ENCODE measurements at regions not wholly inside any gene's neighbourhood (a gene's known extent, or its start where the extent isn't known, plus 50 kb on each side); places are given as distances from the start of the nearest gene placed in this dataset.

GRCh38 chr3:112738366-112738765 is 97.4 kb upstream of the CCDC80 start:
- TF ChIP-seq CTCF (conservative IDR thresholded peaks at IDR 0.05 in 1 of 2, IDR thresholded peaks at IDR 0.05 in 1 of 2; ENCODE audit: low read depth in 1 of 2, low read length in 2 of 2) (no peak), EZH2 (IDR thresholded peaks at IDR 0.05; ENCODE audit: low read length, missing control alignments) (no peak)

All from fibroblast of lung (primary cell).